Smooth muscle cell (in vitro differentiated cells): ENCODE measurements at regions not wholly inside any gene's neighbourhood (a gene's known extent, or its start where the extent isn't known, plus 50 kb on each side); places are given as distances from the start of the nearest gene placed in this dataset.

ENCODE experiments used
- DNase-seq: peaks from one replicate; lab custom pipeline; 2025; ENCODE audit not compliant: unreplicated experiment; lab: John Stamatoyannopoulos, UW
- H2AFZ ChIP-seq: fragments of 200-600 bp; sonication (generic); 2 replicates; pipeline ENCODE4 v1.6.0; 2016; ENCODE audit warnings: antibody characterized with exemption, low read depth, mild to moderate bottlenecking
- H3F3A ChIP-seq: fragments of 200-600 bp; sonication (generic); 2 replicates; pipeline ENCODE4 v1.6.0; 2017; ENCODE audit warnings: antibody characterized with exemption, low read depth
- H3K27ac ChIP-seq: fragments of 200-600 bp; sonication (generic); 2 replicates; pipeline ENCODE4 v1.5.1; 2016; ENCODE audit warnings: low read depth, mild to moderate bottlenecking
- H3K27me3 ChIP-seq: fragments of 200-600 bp; sonication (generic); 2 replicates; pipeline ENCODE4 v1.6.1; 2016; ENCODE audit warnings: low read depth, mild to moderate bottlenecking
- H3K36me3 ChIP-seq: fragments of 200-600 bp; sonication (generic); 2 replicates; pipeline ENCODE4 v1.5.1; 2016; ENCODE audit warnings: low read depth
- H3K4me1 ChIP-seq: fragments of 200-600 bp; sonication (generic); 2 replicates; pipeline ENCODE4 v1.5.1; 2016; ENCODE audit warnings: low read depth
- H3K4me2 ChIP-seq: fragments of 200-600 bp; sonication (generic); 2 replicates; pipeline ENCODE4 v1.6.0; 2016; ENCODE audit warnings: mild to moderate bottlenecking
- H3K4me3 ChIP-seq: fragments of 200-600 bp; sonication (generic); 2 replicates; pipeline ENCODE4 v1.5.1; 2016; ENCODE audit warnings: mild to moderate bottlenecking
- H3K79me2 ChIP-seq: fragments of 200-600 bp; sonication (generic); 2 replicates; pipeline ENCODE4 v1.6.0; 2016; ENCODE audit warnings: low read depth, mild to moderate bottlenecking
- H3K9ac ChIP-seq: fragments of 200-600 bp; sonication (generic); 2 replicates; pipeline ENCODE4 v1.6.0; 2016; ENCODE audit warnings: low read depth
- H3K9me3 ChIP-seq: fragments of 200-600 bp; sonication (generic); replicated peaks from 2 replicates; pipeline ENCODE4 v1.5.1; 2016; ENCODE audit warnings: low read depth
- H4K20me1 ChIP-seq: fragments of 200-600 bp; sonication (generic); 2 replicates; pipeline ENCODE4 v1.6.0; 2016; ENCODE audit warnings: low read depth
- CTCF ChIP-seq: fragments of 200-600 bp; sonication (generic); IDR thresholded peaks from 2 replicates; pipeline ENCODE4 v1.5.1; 2017; ENCODE audit warnings: borderline replicate concordance, mild to moderate bottlenecking, antibody characterized with exemption; ENCODE audit not compliant: insufficient read depth, poor library complexity, severe bottlenecking
- WGBS: methylation state at CpG from one replicate; pipeline ENCODE4 v1.1.7; 2016; ENCODE audit warnings: low lambda C conversion rate; 5-methylcytosine and 5-hydroxymethylcytosine counted together

DNA sequence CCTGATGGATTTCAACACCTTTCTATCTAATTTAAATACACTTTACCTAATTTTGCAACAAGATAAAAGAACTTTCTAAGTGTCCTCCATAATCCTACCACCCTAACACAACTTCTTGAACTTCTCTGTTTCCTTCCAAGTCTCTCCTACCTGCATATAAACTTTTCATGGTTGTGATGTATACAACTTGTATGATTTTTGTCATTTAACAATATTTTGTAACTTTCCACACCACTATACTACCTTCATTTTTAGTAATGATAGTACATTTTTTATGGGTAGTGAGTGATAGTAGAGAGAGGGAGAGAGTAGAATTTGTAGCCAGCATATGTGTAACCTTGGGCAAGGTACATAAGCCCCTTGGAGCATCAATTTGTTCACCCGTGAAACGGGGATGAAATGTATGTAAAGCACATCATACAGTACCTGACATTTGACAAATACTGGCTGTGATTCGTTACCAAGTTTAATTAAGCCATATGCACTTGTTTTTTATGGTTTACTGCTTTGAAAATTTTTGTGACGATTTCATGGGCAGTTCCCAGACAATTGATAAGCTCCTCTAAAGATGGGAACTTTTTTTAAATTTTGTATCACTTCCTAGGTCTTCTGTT is 177.8 kb upstream of the SLC38A2 start:
- H2AFZ ChIP-seq: no peak overlapping the region
- H3K27me3 ChIP-seq: no peaks in the 10 kb centered on the region
- 93% methylated on average over 4 of the region's 4 CpGs for WGBS
- no peaks in the 10 kb centered on the region for H4K20me1 ChIP-seq
- no peak for DNase-seq
- no peaks in the 10 kb centered on the region for H3K9me3 ChIP-seq
- TF ChIP-seq CTCF: no peak
- no peaks in the 10 kb centered on the region for H3K79me2 ChIP-seq
- no peaks in the 10 kb centered on the region for H3K36me3 ChIP-seq
- no peak overlapping the region for H3K4me3 ChIP-seq
- peaks cover 6% of the 10 kb centered on the region for H3F3A ChIP-seq
- H3K9ac ChIP-seq: peak overlapping the region; percentile 35
- peak overlapping the region; percentile 80 for H3K27ac ChIP-seq
- peaks cover 10% of the 10 kb centered on the region for H3K4me1 ChIP-seq
- H3K4me2 ChIP-seq: no peak overlapping the region

- H2AFZ ChIP-seq: peak overlapping the region; percentile 13
- H3K4me1 ChIP-seq: peaks cover 8% of the 10 kb centered on the region
- H3K4me2 ChIP-seq: no peak overlapping the region
Observed at GRCh38 chr12:46549527-46550265, 177.1 kb upstream of the SLC38A2 start.

GRCh38 chr12:46548605-46549071 is 176.1 kb upstream of the SLC38A2 start:
- 41% methylated on average over 2 of the region's 2 CpGs for WGBS
- H2AFZ ChIP-seq: no peak overlapping the region
- no peaks in the 10 kb centered on the region for H3K9me3 ChIP-seq
- no peak for DNase-seq
- no peaks in the 10 kb centered on the region for H3K36me3 ChIP-seq
- H3K4me2 ChIP-seq: peak overlapping the region; percentile 6
- no peaks in the 10 kb centered on the region for H3K79me2 ChIP-seq
- H3K4me1 ChIP-seq: peaks cover 8% of the 10 kb centered on the region
- H3K27ac ChIP-seq: peak overlapping the region; percentile 80
- no peak overlapping the region for H3K4me3 ChIP-seq
- H3F3A ChIP-seq: peaks cover 6% of the 10 kb centered on the region
- H3K27me3 ChIP-seq: no peaks in the 10 kb centered on the region
- no peak for TF ChIP-seq CTCF
- H3K9ac ChIP-seq: peak overlapping the region; percentile 64
- no peaks in the 10 kb centered on the region for H4K20me1 ChIP-seq

More at GRCh38 chr12:46549527-46550265, 177.1 kb upstream of the SLC38A2 start:
- Histone ChIP-seq H3K9ac (peak overlapping the region; percentile 64), H4K20me1 (no peaks in the 10 kb centered on the region), H3K36me3 (no peaks in the 10 kb centered on the region), H3K27ac (peak overlapping the region; percentile 80), H3K27me3 (no peaks in the 10 kb centered on the region), H3K79me2 (no peaks in the 10 kb centered on the region), H3K4me3 (no peak overlapping the region), H3F3A (peaks cover 6% of the 10 kb centered on the region), H3K9me3 (no peaks in the 10 kb centered on the region)
- WGBS: 36% methylated on average over 7 of the region's 7 CpGs
- DNase-seq: no peak
- no peak for TF ChIP-seq CTCF
